ENCODE measurements at regions not wholly inside any gene's neighbourhood (a gene's known extent, or its start where the extent isn't known, plus 50 kb on each side); places are given as distances from the start of the nearest gene placed in this dataset.

GRCh38 chr12:69099201-69099837 is 140.1 kb upstream of the CPSF6 start:
- Histone ChIP-seq H3K27ac (ENCODE audit: poor library complexity, severe bottlenecking) (no peak overlapping the region), H3K4me1 (ENCODE audit: insufficient read depth, poor library complexity, severe bottlenecking) (no peaks in the 10 kb centered on the region), H3K36me3 (ENCODE audit: low read depth) (no peaks in the 10 kb centered on the region), H3K4me3 (ENCODE audit: severe bottlenecking) (no peak overlapping the region), H3K27me3 (ENCODE audit: insufficient read depth, poor library complexity, severe bottlenecking) (no peaks in the 10 kb centered on the region), H3K9me3 (ENCODE audit: severe bottlenecking) (no peaks in the 10 kb centered on the region)
- no peak for DNase-seq (ENCODE audit: low spot score)
- ATAC-seq (ENCODE audit: low read depth), result no peak
- no peak for TF ChIP-seq CTCF (IDR thresholded peaks at IDR 0.05; ENCODE audit: poor library complexity, severe bottlenecking)

- TF ChIP-seq CTCF (IDR thresholded peaks at IDR 0.05; ENCODE audit: poor library complexity, severe bottlenecking), result no peak
- Histone ChIP-seq H3K4me1 (ENCODE audit: insufficient read depth, poor library complexity, severe bottlenecking) (no peaks in the 10 kb centered on the region), H3K27me3 (ENCODE audit: insufficient read depth, poor library complexity, severe bottlenecking) (no peaks in the 10 kb centered on the region), H3K36me3 (ENCODE audit: low read depth) (no peaks in the 10 kb centered on the region), H3K4me3 (ENCODE audit: severe bottlenecking) (no peak overlapping the region), H3K27ac (ENCODE audit: poor library complexity, severe bottlenecking) (no peak overlapping the region), H3K9me3 (ENCODE audit: severe bottlenecking) (no peaks in the 10 kb centered on the region)
- ATAC-seq (ENCODE audit: low read depth) (no peak), DNase-seq (ENCODE audit: low spot score) (no peak)
Observed at GRCh38 chr12:69101505-69101904, 137.9 kb upstream of the CPSF6 start.

GRCh38 chr12:69102856-69103255 is 136.5 kb upstream of the CPSF6 start:
- no peak for DNase-seq (ENCODE audit: low spot score)
- Histone ChIP-seq H3K4me3 (ENCODE audit: severe bottlenecking) (no peak overlapping the region), H3K27ac (ENCODE audit: poor library complexity, severe bottlenecking) (no peak overlapping the region), H3K36me3 (ENCODE audit: low read depth) (no peaks in the 10 kb centered on the region), H3K27me3 (ENCODE audit: insufficient read depth, poor library complexity, severe bottlenecking) (no peaks in the 10 kb centered on the region), H3K4me1 (ENCODE audit: insufficient read depth, poor library complexity, severe bottlenecking) (no peaks in the 10 kb centered on the region), H3K9me3 (ENCODE audit: severe bottlenecking) (no peaks in the 10 kb centered on the region)
- no peak for TF ChIP-seq CTCF (IDR thresholded peaks at IDR 0.05; ENCODE audit: poor library complexity, severe bottlenecking)
- no peak for ATAC-seq (ENCODE audit: low read depth)

- H3K9me3 ChIP-seq (ENCODE audit: severe bottlenecking), result no peaks in the 10 kb centered on the region
- no peak for TF ChIP-seq CTCF (IDR thresholded peaks at IDR 0.05; ENCODE audit: poor library complexity, severe bottlenecking)
- H3K4me1 ChIP-seq (ENCODE audit: insufficient read depth, poor library complexity, severe bottlenecking), result no peaks in the 10 kb centered on the region
- no peaks in the 10 kb centered on the region for H3K27me3 ChIP-seq (ENCODE audit: insufficient read depth, poor library complexity, severe bottlenecking)
- H3K4me3 ChIP-seq (ENCODE audit: severe bottlenecking), result no peak overlapping the region
- ATAC-seq (ENCODE audit: low read depth) (no peak), DNase-seq (ENCODE audit: low spot score) (no peak)
- no peaks in the 10 kb centered on the region for H3K36me3 ChIP-seq (ENCODE audit: low read depth)
- no peak overlapping the region for H3K27ac ChIP-seq (ENCODE audit: poor library complexity, severe bottlenecking)
Observed at GRCh38 chr12:69105101-69105962, 134.0 kb upstream of the CPSF6 start.

All from RWPE2 (cell line).